ENCODE measurements at regions not wholly inside any gene's neighbourhood (a gene's known extent, or its start where the extent isn't known, plus 50 kb on each side); places are given as distances from the start of the nearest gene placed in this dataset.
"Not testable (repeated sequence)": the region's sequence is repeated elsewhere in the genome, so short reads cannot be mapped to it uniquely, and the experiment has no call there.

- Mint-ChIP-seq H3K36me3 (no peaks in the 10 kb centered on the region), H3K9me3 (no peaks in the 10 kb centered on the region), H3K27me3 (ENCODE audit: low read depth in 3 of 3) (peaks cover 0 to 7% (median 4%) of the 10 kb centered on the region in 3 donors), H3K27ac (no peak overlapping the region), H3K4me3 (no peak overlapping the region), H3K4me1 (peaks cover 3 to 15% of the 10 kb centered on the region in 2 donors)
- DNase-seq, result no peak
Observed at GRCh38 chr5:142235870-142236672, 88.8 kb downstream of the SPRY4 start.

- H3K36me3 Mint-ChIP-seq, result no peaks in the 10 kb centered on the region
- H3K4me1 Mint-ChIP-seq, result peaks cover 3 to 15% of the 10 kb centered on the region in 2 donors
- H3K27ac Mint-ChIP-seq, result no peak overlapping the region
- H3K9me3 Mint-ChIP-seq, result no peaks in the 10 kb centered on the region
- DNase-seq, result no peak
- peaks cover 0 to 7% (median 4%) of the 10 kb centered on the region in 3 donors for H3K27me3 Mint-ChIP-seq (ENCODE audit: low read depth in 3 of 3)
- H3K4me3 Mint-ChIP-seq, result peak overlapping the region in 1 of 5 donors; percentile 34
Observed at GRCh38 chr5:142235050-142235797, 89.6 kb downstream of the SPRY4 start.

DNA sequence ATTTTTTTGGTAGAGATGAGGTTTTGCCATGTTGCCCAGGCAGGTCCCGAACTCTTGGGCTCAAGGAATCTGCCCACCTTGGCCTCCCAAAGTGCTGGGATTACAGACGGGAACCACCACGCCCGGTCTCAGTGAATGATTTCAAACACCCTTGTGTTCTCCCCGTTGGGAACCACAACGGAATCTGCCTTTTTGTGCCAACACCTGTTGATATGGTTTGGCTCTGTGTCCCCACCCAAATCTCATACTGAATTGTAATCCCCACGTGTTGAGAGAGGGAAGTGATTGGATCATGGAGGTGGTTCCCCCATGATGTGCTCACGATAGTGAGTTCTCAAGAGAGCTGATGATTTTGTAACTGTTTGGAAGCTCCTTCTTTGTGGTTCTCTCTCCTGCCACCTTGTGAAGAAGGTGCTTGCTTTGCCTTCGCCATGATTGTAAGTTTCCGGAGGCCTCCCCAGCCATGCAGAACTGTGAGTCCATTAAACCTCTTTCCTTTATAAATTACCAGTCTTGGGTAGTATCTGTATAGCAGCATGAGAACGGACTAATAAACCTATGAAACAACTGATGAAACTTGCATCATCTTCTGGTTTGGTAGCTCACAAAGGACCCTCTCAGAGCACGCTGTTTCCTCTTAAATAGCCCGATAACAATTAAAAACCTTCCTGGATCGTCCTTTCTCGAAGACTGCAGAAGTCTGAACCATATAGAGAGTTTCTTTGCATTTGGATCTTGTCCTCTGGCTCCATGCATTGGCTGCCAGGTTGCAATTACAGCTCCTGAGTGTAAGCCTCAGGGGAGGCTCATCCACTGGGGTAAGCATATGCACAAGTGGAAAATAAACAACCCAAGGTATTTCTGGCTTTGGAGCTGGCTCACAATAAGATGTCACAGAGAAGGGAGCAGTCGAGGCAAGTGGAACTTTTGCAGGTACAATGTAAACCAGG lies 91.5 kb downstream of the SPRY4 start:
- no peak overlapping the region for H3K4me3 Mint-ChIP-seq
- H3K27me3 Mint-ChIP-seq (ENCODE audit: low read depth in 3 of 3), result peaks cover 0 to 4% (median 4%) of the 10 kb centered on the region in 3 donors
- DNase-seq, result no peak
- H3K27ac Mint-ChIP-seq, result no peak overlapping the region
- H3K9me3 Mint-ChIP-seq, result no peaks in the 10 kb centered on the region
- H3K36me3 Mint-ChIP-seq, result no peaks in the 10 kb centered on the region
- H3K4me1 Mint-ChIP-seq, result peaks cover 3 to 15% of the 10 kb centered on the region in 2 donors

DNA sequence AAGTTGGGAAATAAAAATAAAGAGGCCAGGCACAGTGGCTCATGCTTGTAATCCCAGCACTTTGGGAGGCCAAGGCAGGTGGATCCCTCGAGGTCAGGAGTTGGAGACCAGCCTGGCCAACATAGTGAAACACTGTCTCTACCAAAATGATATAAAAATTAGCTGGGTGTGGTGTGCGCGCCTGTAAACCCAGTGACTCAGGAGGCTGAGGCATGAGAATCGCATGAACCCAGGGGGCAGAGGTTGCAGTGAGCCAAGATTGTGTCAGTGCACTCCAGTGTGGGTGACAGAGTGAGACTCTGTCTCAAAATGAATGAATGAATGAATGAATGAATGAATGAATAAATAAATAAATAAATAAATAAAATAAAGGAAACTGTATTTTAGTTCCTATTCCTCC lies 93.9 kb downstream of the SPRY4 start:
- not testable (repeated sequence) for DNase-seq; H3K4me1 Mint-ChIP-seq; H3K27me3 Mint-ChIP-seq (ENCODE audit: low read depth in 3 of 3); H3K27ac Mint-ChIP-seq; H3K9me3 Mint-ChIP-seq; H3K36me3 Mint-ChIP-seq; H3K4me3 Mint-ChIP-seq

- no peaks in the 10 kb centered on the region for H3K36me3 Mint-ChIP-seq
- H3K9me3 Mint-ChIP-seq, result no peaks in the 10 kb centered on the region
Observed at GRCh38 chr5:142225141-142225540, 99.7 kb downstream of the SPRY4 start.

DNA sequence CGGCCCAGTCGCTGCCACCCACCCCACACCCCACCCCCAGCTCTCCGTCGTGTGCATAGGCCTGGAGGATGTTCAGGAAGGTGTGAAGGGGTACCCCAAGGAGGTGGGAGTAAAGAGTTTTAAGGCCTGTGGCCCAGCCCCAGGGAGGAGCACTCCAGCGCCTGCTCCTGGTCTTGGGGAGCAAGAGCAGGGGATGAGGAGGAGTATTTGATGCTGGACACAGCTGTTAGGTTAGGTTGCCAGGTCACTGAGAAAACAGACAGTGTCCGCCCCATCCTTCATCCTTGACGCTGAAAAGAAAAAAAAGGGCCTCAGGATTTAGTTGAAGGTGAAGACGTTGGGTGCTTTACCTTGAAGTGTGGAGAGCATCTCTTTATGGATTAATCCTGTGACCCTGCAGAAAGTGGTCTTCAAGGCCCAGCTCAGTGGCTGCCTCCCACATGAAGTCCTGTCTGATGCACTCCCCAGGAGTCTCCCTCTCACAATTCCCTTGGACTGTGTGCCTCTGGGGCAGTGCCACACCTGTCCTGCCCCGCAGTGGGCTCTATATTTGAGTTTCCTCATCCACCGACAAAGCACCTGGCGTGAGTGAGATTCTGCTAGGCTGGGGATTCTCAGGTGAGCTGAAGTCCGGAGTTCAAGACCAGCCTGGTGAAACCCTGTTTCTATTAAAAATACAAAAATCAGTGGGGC lies 101.8 kb downstream of the SPRY4 start:
- peak overlapping the region in 3 of 5 donors; percentile 33 to 64 (median 35) for H3K4me3 Mint-ChIP-seq
- no peaks in the 10 kb centered on the region for H3K36me3 Mint-ChIP-seq
- H3K9me3 Mint-ChIP-seq, result no peaks in the 10 kb centered on the region
- H3K27me3 Mint-ChIP-seq (ENCODE audit: low read depth in 3 of 3), result peaks cover 0 to 9% (median 2%) of the 10 kb centered on the region in 3 donors
- peak overlapping the region in 1 of 6 donors; percentile 45 for H3K27ac Mint-ChIP-seq
- H3K4me1 Mint-ChIP-seq, result peaks cover 24 to 41% of the 10 kb centered on the region in 2 donors
- no peak for DNase-seq

More at GRCh38 chr5:142225141-142225540, 99.7 kb downstream of the SPRY4 start:
- DNase-seq, result no peak
- peaks cover 24 to 41% of the 10 kb centered on the region in 2 donors for H3K4me1 Mint-ChIP-seq
- no peak overlapping the region for H3K27ac Mint-ChIP-seq
- H3K27me3 Mint-ChIP-seq (ENCODE audit: low read depth in 3 of 3), result peaks cover 0 to 9% (median 2%) of the 10 kb centered on the region in 3 donors
- no peak overlapping the region for H3K4me3 Mint-ChIP-seq

DNA sequence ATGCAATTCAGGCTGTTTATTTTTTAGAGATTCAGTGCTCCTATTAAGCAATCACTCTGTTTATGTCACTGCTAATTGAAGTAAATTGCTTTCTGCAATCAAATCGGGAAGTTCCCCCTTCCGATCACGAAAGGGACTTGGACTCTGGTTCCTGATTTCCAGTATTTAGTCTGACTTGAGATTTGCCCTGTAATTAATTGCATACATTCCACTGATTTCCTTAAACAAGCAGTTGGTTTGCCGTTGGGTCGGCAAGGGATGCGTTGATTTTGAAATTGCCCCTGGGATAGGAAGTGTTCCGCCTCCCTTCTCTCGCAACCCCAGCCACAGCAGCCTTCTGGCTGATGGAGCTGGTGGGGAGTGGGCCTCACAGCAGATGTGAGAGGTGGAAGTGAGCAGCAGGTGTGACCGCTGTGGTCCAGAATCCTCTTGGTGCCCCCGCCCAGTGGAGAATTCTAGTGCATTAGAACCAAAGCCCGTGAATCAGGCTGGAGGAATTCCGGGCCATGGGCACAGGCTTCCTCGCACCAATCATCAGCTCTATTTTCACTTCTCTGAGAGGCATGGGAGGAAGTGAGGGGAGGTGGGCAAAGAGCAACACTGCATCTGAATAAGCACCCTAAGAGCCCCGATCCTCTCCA lies 102.5 kb downstream of the SPRY4 start:
- Mint-ChIP-seq H3K36me3 (peaks cover 0 to 2% (median 0%) of the 10 kb centered on the region in 3 donors), H3K9me3 (no peaks in the 10 kb centered on the region)

GRCh38 chr5:142221091-142221860 lies 103.5 kb downstream of the SPRY4 start:
- H3K27ac Mint-ChIP-seq, result peak overlapping the region in 1 of 6 donors; percentile 38
- H3K36me3 Mint-ChIP-seq, result peaks cover 0 to 3% (median 0%) of the 10 kb centered on the region in 3 donors
- H3K4me3 Mint-ChIP-seq, result no peak overlapping the region

More for the DNA sequence above, 102.5 kb downstream of the SPRY4 start:
- Mint-ChIP-seq H3K27ac (no peak overlapping the region), H3K4me3 (peak overlapping the region in 1 of 5 donors; percentile 44), H3K27me3 (ENCODE audit: low read depth in 3 of 3) (peaks cover 0 to 9% (median 3%) of the 10 kb centered on the region in 3 donors), H3K4me1 (peaks cover 24 to 41% of the 10 kb centered on the region in 2 donors)
- DNase-seq, result no peak

DNA sequence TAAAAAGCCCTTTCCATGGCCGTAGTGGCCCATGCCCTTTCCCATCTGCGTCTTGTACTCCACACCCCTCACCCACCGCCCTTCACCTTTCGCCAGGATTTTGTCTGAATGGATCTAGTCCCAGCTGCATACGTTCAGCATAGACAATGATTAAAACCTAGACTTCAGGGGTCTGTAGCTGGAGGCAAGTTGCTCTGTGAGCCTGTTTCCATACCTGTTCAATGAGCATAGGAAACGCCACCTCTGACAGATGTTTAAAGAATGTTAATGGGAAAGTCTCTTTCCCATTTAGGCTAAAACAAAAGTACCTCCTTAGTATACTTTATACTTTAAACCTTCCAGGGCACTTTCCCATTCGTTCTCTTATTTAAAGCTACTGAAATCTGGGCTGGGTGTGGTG lies 105.7 kb downstream of the SPRY4 start:
- H3K27me3 Mint-ChIP-seq (ENCODE audit: low read depth in 3 of 3), result peaks cover 0 to 9% (median 3%) of the 10 kb centered on the region in 3 donors
- no peaks in the 10 kb centered on the region for H3K9me3 Mint-ChIP-seq
- peaks cover 0 to 3% (median 0%) of the 10 kb centered on the region in 3 donors for H3K36me3 Mint-ChIP-seq
- no peak overlapping the region for H3K27ac Mint-ChIP-seq
- H3K4me1 Mint-ChIP-seq, result peaks cover 24 to 37% of the 10 kb centered on the region in 2 donors
- no peak overlapping the region for H3K4me3 Mint-ChIP-seq
- no peak for DNase-seq

More at GRCh38 chr5:142221091-142221860, 103.5 kb downstream of the SPRY4 start:
- Mint-ChIP-seq H3K9me3 (no peaks in the 10 kb centered on the region), H3K4me1 (peaks cover 24 to 41% of the 10 kb centered on the region in 2 donors), H3K27me3 (ENCODE audit: low read depth in 3 of 3) (peaks cover 0 to 9% (median 3%) of the 10 kb centered on the region in 3 donors)
- no peak for DNase-seq

- Mint-ChIP-seq H3K27me3 (ENCODE audit: low read depth in 3 of 3) (peaks cover 0 to 9% (median 3%) of the 10 kb centered on the region in 3 donors), H3K27ac (no peak overlapping the region), H3K36me3 (peaks cover 0 to 3% (median 0%) of the 10 kb centered on the region in 3 donors), H3K4me3 (no peak overlapping the region), H3K9me3 (no peaks in the 10 kb centered on the region), H3K4me1 (peaks cover 7 to 15% of the 10 kb centered on the region in 2 donors)
- DNase-seq, result no peak
Observed at GRCh38 chr5:142216931-142217330, 107.9 kb downstream of the SPRY4 start.

DNA sequence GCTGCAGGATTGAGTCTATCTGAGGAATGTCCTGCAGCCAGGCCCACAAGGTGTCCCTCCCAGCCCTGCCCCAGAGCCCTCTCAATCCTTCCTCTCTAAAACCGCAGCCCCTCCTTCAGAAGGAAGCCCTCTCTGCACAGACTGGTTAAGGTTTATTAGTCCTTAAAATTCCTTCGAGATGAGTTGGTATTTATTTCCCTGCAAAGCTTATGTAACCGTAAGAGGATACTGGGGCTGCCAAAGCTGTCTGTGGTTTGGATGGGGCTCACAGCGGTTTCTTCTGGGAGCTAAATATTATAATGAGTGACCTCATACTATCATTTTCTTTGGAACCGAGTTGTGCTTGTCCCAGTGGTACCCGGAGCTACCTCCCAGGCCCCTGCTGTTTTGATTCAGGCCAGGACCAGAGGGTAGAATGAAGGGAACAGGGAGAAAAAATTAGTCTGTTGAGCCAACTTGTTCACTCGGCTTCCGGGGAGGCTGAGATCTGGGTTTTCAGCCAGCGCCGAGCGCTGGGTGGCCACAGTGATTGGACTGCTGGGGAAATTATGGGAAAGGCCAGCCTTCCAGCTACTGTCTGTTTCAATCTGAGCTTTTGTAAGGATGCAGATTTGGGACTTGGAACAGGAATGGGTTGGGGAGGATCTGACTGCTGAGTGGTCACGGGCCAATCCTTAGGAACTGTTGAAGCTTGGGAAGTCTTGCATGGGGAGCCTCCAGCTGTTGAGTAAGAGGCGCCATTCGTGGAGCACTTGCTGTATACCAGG lies 107.5 kb downstream of the NDFIP1 start:
- Mint-ChIP-seq H3K27ac (no peak overlapping the region), H3K4me3 (no peak overlapping the region), H3K4me1 (peaks cover 3 to 6% of the 10 kb centered on the region in 2 donors), H3K27me3 (ENCODE audit: low read depth in 3 of 3) (peaks cover 0 to 4% (median 2%) of the 10 kb centered on the region in 3 donors), H3K9me3 (no peaks in the 10 kb centered on the region), H3K36me3 (peaks cover 0 to 3% (median 0%) of the 10 kb centered on the region in 3 donors)
- DNase-seq, result no peak

Data from immature natural killer cell (primary cell).